Retinal pigment epithelial cell (primary cell): ENCODE measurements at regions not wholly inside any gene's neighbourhood (a gene's known extent, or its start where the extent isn't known, plus 50 kb on each side); places are given as distances from the start of the nearest gene placed in this dataset.
"Not testable (repeated sequence)": the region's sequence is repeated elsewhere in the genome, so short reads cannot be mapped to it uniquely, and the experiment has no call there.

ENCODE experiments used
- DNase-seq: peaks from one replicate; pipeline ENCODE4 v3.0.0-alpha.2; 2010; ENCODE audit warnings: low read depth
- H3K4me3 ChIP-seq: 2 replicates; pipeline ENCODE4 v1.5.1; 2011; ENCODE audit warnings: mild to moderate bottlenecking, low read length, control low read depth, moderate library complexity
- TF ChIP-seq, protein P1 (sequence below): conservative IDR thresholded peaks from 2 replicates; pipeline ENCODE4 v1.5.1; 2011; ENCODE audit warnings: low read depth, low read length, control low read depth, inconsistent platforms

DNA sequence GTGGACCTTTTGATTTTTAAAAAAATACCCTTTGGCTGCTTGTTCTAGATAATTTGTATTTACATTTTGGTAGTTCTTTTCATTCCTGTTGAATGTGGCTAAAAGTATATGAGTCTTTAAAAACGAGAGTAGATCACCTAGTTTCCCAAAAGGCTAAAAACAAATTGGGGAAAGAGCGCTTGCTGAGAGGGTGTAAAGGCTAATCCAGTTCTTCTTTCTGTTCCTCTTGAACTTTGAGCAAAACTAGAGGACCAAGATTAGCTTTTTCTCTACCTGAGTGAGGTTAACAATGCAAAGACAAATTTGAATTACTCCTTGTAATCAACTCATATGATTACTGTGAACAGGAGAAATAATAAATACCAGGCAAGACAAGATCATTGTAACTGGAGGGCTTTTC lies 2513.2 kb downstream of the PCDH9 start:
- DNase-seq = no peak
- TF ChIP-seq, protein P1, sequence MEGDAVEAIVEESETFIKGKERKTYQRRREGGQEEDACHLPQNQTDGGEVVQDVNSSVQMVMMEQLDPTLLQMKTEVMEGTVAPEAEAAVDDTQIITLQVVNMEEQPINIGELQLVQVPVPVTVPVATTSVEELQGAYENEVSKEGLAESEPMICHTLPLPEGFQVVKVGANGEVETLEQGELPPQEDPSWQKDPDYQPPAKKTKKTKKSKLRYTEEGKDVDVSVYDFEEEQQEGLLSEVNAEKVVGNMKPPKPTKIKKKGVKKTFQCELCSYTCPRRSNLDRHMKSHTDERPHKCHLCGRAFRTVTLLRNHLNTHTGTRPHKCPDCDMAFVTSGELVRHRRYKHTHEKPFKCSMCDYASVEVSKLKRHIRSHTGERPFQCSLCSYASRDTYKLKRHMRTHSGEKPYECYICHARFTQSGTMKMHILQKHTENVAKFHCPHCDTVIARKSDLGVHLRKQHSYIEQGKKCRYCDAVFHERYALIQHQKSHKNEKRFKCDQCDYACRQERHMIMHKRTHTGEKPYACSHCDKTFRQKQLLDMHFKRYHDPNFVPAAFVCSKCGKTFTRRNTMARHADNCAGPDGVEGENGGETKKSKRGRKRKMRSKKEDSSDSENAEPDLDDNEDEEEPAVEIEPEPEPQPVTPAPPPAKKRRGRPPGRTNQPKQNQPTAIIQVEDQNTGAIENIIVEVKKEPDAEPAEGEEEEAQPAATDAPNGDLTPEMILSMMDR = no peak
- H3K4me3 ChIP-seq = no peak overlapping the region

DNA sequence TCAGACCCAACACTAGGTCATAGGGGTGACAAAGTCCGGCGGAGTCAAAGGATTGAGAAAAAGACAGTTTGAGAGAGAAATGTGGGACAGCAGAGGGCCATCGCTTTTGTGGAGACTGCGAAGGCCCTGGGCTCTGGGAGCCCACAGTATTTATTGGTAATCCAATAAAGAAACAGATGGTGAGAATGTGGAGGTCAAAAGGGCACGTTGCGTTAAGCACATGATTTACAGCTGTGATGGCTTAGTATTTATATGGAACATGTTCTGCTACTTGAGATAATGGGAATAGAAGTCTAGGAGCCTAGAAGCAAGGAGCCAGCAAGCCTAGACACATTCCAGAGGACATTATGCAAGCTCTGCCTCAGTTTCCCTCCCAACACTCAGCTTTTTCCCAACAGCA lies 2521.1 kb downstream of the PCDH9 start:
- H3K4me3 ChIP-seq = no peak overlapping the region
- no peak for DNase-seq
- TF ChIP-seq, protein P1 = no peak

DNA sequence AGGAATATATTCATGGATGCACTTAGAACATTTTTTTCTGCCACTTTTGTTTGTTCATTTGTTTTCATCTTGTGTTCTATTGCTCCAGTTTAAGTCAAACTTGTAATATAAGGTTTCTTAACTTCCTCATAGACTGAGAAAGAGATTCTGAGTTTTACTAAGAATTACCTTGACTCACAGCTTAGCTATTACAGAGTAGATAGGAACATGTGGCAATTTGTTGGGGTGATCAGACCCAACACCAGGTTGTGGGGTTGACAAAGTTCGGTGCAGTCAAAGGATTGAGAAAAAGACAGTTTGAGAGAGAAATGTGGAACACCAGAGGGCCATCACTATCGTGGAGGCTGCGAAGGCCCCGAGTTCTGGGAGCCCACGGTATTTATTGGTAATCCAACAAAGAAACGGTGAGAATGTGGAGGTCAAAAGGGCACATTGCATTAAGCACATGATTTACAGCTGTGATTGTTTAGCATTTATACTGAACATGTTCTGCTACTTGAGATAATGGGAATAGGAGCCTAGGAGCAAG lies 2526.0 kb downstream of the PCDH9 start:
- TF ChIP-seq, protein P1 = no peak
- no peak for DNase-seq
- no peak overlapping the region for H3K4me3 ChIP-seq

DNA sequence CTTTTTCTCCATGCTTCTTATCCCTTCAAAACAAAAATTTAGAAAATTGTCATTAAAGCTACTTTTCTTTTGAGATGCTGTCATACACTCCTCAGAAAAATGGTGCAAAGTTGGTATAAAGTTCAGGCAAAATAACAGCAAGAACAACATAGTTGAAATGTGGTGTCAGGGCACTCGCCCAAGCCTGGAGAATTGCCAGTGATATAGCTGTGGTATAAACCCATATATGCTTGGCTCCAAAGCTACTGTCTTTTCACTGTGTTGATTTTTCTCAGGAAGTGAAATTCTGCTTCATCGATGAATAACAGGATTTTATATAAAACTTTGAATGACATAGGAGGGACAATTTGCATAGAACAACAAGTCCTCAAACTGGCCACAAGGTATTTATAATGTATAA lies 2532.9 kb downstream of the PCDH9 start:
- no peak overlapping the region for H3K4me3 ChIP-seq
- no peak for DNase-seq
- TF ChIP-seq, protein P1 = no peak

DNA sequence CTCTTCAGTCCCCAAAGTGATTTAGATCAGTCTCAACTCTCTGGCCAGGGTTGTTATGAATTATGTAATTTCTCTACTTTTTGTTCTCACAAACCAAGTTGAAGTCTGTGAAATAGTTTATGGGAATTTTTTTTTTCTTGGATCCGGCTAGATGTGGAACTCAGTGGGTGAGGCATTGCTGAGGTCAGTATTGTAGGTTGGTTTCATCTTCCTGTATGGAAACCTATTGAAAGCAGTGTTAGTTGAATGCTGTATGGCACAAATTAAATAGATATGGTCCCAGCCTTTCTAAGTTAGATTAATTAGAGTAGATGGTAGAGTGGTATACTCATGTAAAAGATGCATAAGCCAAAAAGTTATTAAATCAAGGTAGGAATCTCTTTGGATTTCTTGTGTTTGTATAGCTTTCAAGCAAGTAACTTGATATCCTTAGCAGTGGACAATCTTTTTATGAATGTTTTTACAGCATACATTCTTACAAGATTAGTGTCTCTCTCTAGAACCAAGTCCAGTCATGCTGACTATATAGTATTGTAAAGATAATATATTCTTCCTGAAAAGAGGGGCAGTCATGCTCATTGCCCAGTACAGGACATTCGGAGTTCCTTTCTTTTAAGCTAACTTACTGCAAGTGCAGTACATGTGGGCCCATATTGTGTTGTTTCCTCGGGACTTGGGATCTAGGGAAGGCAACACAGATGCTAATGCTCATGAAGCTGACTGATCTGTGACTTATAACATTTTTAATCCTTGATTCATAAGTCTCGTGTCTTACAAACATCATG lies 2541.1 kb downstream of the PCDH9 start:
- TF ChIP-seq, protein P1 = no peak

DNA sequence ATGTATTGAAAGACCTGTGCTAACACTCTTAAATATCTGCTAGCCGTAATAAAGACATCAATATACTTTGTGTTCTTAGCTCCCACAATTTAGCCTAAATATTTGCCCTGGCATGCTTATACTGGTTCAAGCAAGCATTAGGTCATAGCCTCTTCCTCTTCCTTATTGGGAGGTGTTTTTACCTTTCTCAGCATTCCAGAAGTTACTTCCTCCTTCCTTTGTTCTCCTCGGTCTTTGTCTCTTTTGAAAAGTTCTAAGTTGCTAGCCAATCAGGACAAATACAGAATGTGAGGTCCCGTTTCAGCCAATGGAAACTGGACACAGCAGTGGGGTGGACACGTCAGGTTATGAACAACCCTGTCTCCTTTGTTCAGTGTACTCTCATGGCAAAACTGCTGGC lies 2543.6 kb downstream of the PCDH9 start:
- not testable (repeated sequence) for DNase-seq, H3K4me3 ChIP-seq

More for the DNA sequence above, 2541.1 kb downstream of the PCDH9 start:
- no peak overlapping the region for H3K4me3 ChIP-seq
- DNase-seq = peak; percentile 24

DNA sequence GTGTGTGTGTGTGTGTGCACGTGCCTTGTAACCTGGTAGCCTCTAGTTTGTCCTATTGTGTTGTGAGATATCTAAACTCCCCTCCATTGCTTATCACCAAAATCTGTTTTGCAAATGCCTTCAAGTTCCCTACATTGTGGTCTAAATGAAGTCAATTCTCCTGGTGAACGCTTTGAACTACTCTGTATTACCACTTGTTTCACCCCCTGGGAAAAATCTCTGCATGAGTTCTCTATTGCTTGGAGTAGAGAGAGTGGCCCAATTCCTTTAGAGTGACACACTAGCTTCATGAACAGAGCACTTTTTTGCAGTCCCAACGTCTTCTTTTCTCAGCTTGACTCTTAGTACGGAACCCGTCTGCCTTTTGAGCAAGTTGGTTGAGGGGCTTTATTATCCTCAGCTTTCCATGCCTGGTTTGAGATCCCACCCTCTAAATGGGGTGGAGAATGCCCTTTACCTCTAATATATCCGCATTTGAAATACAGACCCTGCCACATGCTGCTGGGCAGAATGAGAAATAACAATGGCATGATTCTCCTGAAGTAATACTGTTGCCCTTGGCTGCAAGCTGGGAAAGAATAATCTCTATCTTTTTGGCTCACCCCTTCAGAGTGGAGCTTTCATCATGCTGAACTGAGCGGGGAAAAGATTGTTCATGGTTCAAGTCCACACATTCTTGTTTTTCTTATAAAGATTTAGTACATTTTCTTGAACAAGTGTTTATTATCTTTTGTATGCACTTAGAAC lies 2545.3 kb downstream of the PCDH9 start:
- TF ChIP-seq, protein P1 = no peak
- no peak for DNase-seq
- H3K4me3 ChIP-seq = no peak overlapping the region
